Neuronal stem cell (in vitro differentiated cells): ENCODE measurements at regions not wholly inside any gene's neighbourhood (a gene's known extent, or its start where the extent isn't known, plus 50 kb on each side); places are given as distances from the start of the nearest gene placed in this dataset.

Experiments used
- DNase-seq: peaks from one replicate; pipeline ENCODE4 v3.0.0-alpha.2; 2013; ENCODE audit warnings: low spot score
- H2AFZ ChIP-seq: one replicate; pipeline ENCODE4 v1.6.1; 2013; ENCODE audit warnings: mild to moderate bottlenecking, low read length, inconsistent platforms
- H2AK5ac ChIP-seq: 2 replicates; pipeline ENCODE4 v1.6.1; 2013; ENCODE audit warnings: low read depth, mild to moderate bottlenecking, inconsistent platforms, low read length, moderate library complexity, mixed read lengths
- H2BK120ac ChIP-seq: 2 replicates; pipeline ENCODE4 v1.6.1; 2013; ENCODE audit warnings: low read depth, mild to moderate bottlenecking, inconsistent platforms, low read length, moderate library complexity, mixed read lengths
- H2BK12ac ChIP-seq: one replicate; pipeline ENCODE4 v1.6.1; 2013; ENCODE audit warnings: low read length, inconsistent platforms
- H2BK15ac ChIP-seq: 2 replicates; pipeline ENCODE4 v1.6.1; 2013; ENCODE audit warnings: mild to moderate bottlenecking, low read length, inconsistent platforms, mixed read lengths
- H2BK5ac ChIP-seq: one replicate; pipeline ENCODE4 v1.6.1; 2013; ENCODE audit warnings: inconsistent platforms, mild to moderate bottlenecking, low read length, moderate library complexity
- H3K14ac ChIP-seq: one replicate; pipeline ENCODE4 v1.6.1; 2013; ENCODE audit warnings: low read length, inconsistent platforms
- H3K18ac ChIP-seq: 2 replicates; pipeline ENCODE4 v1.6.1; 2013; ENCODE audit warnings: low read length, inconsistent platforms
- H3K23ac ChIP-seq: 2 replicates; pipeline ENCODE4 v1.6.1; 2013; ENCODE audit warnings: low read depth, mild to moderate bottlenecking, mixed read lengths, low read length, inconsistent platforms; ENCODE audit not compliant: poor library complexity
- H3K27ac ChIP-seq: replicated peaks from 3 replicates; pipeline ENCODE4 v1.5.1; 2013; ENCODE audit warnings: low read length, inconsistent platforms
- H3K27me3 ChIP-seq, 3 experiments: 2 replicates each; pipeline ENCODE4 v1.6.1; 2013; ENCODE audit warnings: low read length in 3 of 3, mild to moderate bottlenecking in 2 of 3, inconsistent platforms in 1 of 3, low read depth in 1 of 3, mixed read lengths in 1 of 3, moderate library complexity in 1 of 3; ENCODE audit not compliant: control insufficient read depth in 3 of 3, insufficient read depth in 3 of 3
- H3K36me3 ChIP-seq, 2 donors: replicated peaks in 1 of 2; 2 replicates each; pipeline ENCODE4 v1.6.1; 2013; ENCODE audit warnings: low read length in 2 of 2; ENCODE audit not compliant: control insufficient read depth in 2 of 2, insufficient read depth in 2 of 2
- H3K4ac ChIP-seq: 2 replicates; pipeline ENCODE4 v1.6.1; 2013; ENCODE audit warnings: inconsistent platforms, mild to moderate bottlenecking, low read length, moderate library complexity
- H3K4me1 ChIP-seq, 2 donors: 1 replicate in 1 of 2; 2 replicates in 1 of 2; pipeline ENCODE4 v1.6.1; 2013; ENCODE audit warnings: low read length in 2 of 2, low read depth in 1 of 2; ENCODE audit not compliant: control insufficient read depth in 2 of 2, insufficient read depth in 1 of 2
- H3K4me2 ChIP-seq: one replicate; pipeline ENCODE4 v1.6.1; 2013; ENCODE audit warnings: mild to moderate bottlenecking, low read length, inconsistent platforms; ENCODE audit not compliant: insufficient read depth, poor library complexity, severe bottlenecking
- H3K4me3 ChIP-seq, 2 donors: 2 replicates each; pipeline ENCODE4 v1.5.1; 2013; ENCODE audit warnings: low read length in 2 of 2, mild to moderate bottlenecking in 2 of 2, inconsistent platforms in 1 of 2, moderate library complexity in 1 of 2
- H3K79me1 ChIP-seq: one replicate; pipeline ENCODE4 v1.6.1; 2013; ENCODE audit warnings: low read depth, mild to moderate bottlenecking, inconsistent platforms, low read length, moderate library complexity
- H3K9ac ChIP-seq: one replicate; pipeline ENCODE4 v1.6.1; 2013; ENCODE audit warnings: mild to moderate bottlenecking, low read depth, low read length, inconsistent platforms; ENCODE audit not compliant: poor library complexity
- H3K9me3 ChIP-seq, 2 donors: replicated peaks in 1 of 2; 2 replicates each; pipeline versions ENCODE3 to v1.6.1; 2013; ENCODE audit warnings: low read length in 2 of 2, mild to moderate bottlenecking in 2 of 2, inconsistent platforms in 1 of 2, low read depth in 1 of 2, mixed read lengths in 1 of 2, moderate library complexity in 1 of 2; ENCODE audit not compliant: control insufficient read depth in 2 of 2, insufficient read depth in 1 of 2
- H4K8ac ChIP-seq: one replicate; pipeline ENCODE4 v1.6.1; 2013; ENCODE audit warnings: low read depth, mild to moderate bottlenecking, inconsistent platforms, low read length, moderate library complexity
- H4K91ac ChIP-seq: one replicate; pipeline ENCODE4 v1.6.1; 2013; ENCODE audit warnings: low read length, low read depth, mild to moderate bottlenecking, inconsistent platforms; ENCODE audit not compliant: poor library complexity
- WGBS, 2 donors: extraction: QIAGEN DNeasy Blood & Tissue Kit; methylation state at CpG; one replicate each; pipeline ENCODE4 v1.1.7; 2013; ENCODE audit warnings: missing lambda C conversion rate in 2 of 2, mixed read lengths in 1 of 2; ENCODE audit not compliant: insufficient read length in 2 of 2, insufficient replicate concordance in 1 of 2; ENCODE audit errors: extremely low coverage in 2 of 2; 5-methylcytosine and 5-hydroxymethylcytosine counted together

DNA sequence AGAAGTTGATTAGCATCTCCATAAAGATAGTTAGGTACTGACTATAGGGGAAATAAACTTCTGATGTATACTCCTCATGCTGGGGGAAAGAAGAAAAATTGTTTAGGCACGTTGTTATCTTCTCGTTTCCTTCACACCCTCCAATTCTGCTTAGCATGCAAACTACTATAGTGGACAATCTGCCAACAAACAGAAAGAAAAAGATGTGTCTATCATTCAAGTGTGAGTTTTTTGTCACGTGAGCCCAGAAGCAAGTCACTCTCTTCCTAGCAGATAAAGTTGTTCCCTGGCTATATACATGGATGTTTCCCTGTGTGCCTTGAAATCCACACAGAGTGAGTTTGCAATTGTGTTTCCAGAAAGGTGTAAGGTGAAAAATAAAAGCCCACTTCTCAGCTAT lies 318.4 kb downstream of the CWC27 start:
- Histone ChIP-seq H2BK5ac (no peak overlapping the region), H3K79me1 (no peaks in the 10 kb centered on the region), H4K8ac (no peak overlapping the region), H3K9ac (no peak overlapping the region), H4K91ac (no peak overlapping the region), H3K4me2 (no peak overlapping the region), H2AFZ (no peak overlapping the region), H3K27ac (no peak overlapping the region), H3K23ac (no peak overlapping the region), H3K4ac (no peak overlapping the region), H3K4me1 (peaks cover 0 to 4% of the 10 kb centered on the region in 2 donors), H3K9me3 (no peaks in the 10 kb centered on the region), H2AK5ac (no peak overlapping the region), H3K36me3 (no peaks in the 10 kb centered on the region), H3K27me3 (no peaks in the 10 kb centered on the region), H3K18ac (no peak overlapping the region), H2BK12ac (no peak overlapping the region), H2BK120ac (no peak overlapping the region), H2BK15ac (no peak overlapping the region), H3K4me3 (no peak overlapping the region), H3K14ac (no peak overlapping the region)
- no peak for DNase-seq
- WGBS, 2 donors: no CpG with 5 or more reads among the region's 3 CpGs

DNA sequence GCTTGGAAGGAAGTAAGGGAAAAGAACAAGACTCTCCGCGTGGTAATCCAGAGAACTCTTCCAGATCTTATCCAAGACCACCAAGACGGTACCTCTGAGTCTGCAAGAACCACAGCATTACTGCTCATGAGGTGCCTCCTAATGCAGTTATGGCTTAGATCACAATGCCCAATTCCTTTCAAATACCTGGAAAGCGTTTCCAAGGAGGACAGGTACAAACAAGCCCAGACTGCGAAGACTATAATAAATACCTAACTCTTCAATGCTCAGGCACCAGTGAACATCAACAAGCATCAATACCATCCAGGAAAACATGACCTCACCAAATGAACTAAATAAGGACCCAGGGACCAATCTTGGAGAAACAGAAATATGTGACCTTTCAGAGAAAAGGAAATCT lies 325.5 kb downstream of the CWC27 start:
- Histone ChIP-seq H3K4ac (no peak overlapping the region), H3K27ac (no peak overlapping the region), H3K4me2 (no peak overlapping the region), H2BK15ac (no peak overlapping the region), H3K18ac (no peak overlapping the region), H3K14ac (peak overlapping the region; percentile 17), H3K36me3 (no peaks in the 10 kb centered on the region), H3K9ac (no peak overlapping the region), H3K9me3 (no peaks in the 10 kb centered on the region), H3K79me1 (no peaks in the 10 kb centered on the region), H3K4me3 (no peak overlapping the region), H2AFZ (no peak overlapping the region), H2AK5ac (no peak overlapping the region), H4K91ac (no peak overlapping the region), H3K27me3 (no peaks in the 10 kb centered on the region), H2BK120ac (no peak overlapping the region), H2BK5ac (no peak overlapping the region), H2BK12ac (no peak overlapping the region), H3K23ac (no peak overlapping the region), H4K8ac (no peak overlapping the region), H3K4me1 (no peaks in the 10 kb centered on the region)
- DNase-seq: no peak
- WGBS, 2 donors: no CpG with 5 or more reads among the region's 5 CpGs

- H4K91ac ChIP-seq: no peak overlapping the region
- H3K36me3 ChIP-seq: no peaks in the 10 kb centered on the region
- H2AFZ ChIP-seq: no peak overlapping the region
- DNase-seq: no peak
- no peak overlapping the region for H3K14ac ChIP-seq
- peaks cover 0 to 3% of the 10 kb centered on the region in 2 donors for H3K9me3 ChIP-seq
- H3K4me3 ChIP-seq: no peak overlapping the region
- H3K23ac ChIP-seq: no peak overlapping the region
- H3K27me3 ChIP-seq: no peaks in the 10 kb centered on the region
- H2BK12ac ChIP-seq: no peak overlapping the region
- no peak overlapping the region for H2AK5ac ChIP-seq
- no peak overlapping the region for H3K9ac ChIP-seq
- no peak overlapping the region for H4K8ac ChIP-seq
- H2BK15ac ChIP-seq: no peak overlapping the region
- no peaks in the 10 kb centered on the region for H3K79me1 ChIP-seq
- no peak overlapping the region for H2BK120ac ChIP-seq
- H3K4me2 ChIP-seq: no peak overlapping the region
- no peak overlapping the region for H3K4ac ChIP-seq
- H2BK5ac ChIP-seq: no peak overlapping the region
- H3K4me1 ChIP-seq: no peaks in the 10 kb centered on the region
- H3K27ac ChIP-seq: no peak overlapping the region
- H3K18ac ChIP-seq: no peak overlapping the region
- whole genome bisulfite sequencing, 2 donors: no CpG with 5 or more reads among the region's 3 CpGs
These were observed 329.7 kb downstream of the CWC27 start for GRCh38 chr5:65098393-65098792.
